ENCODE measurements at regions not wholly inside any gene's neighbourhood (a gene's known extent, or its start where the extent isn't known, plus 50 kb on each side); places are given as distances from the start of the nearest gene placed in this dataset.
"Not testable (repeated sequence)": the region's sequence is repeated elsewhere in the genome, so short reads cannot be mapped to it uniquely, and the experiment has no call there.

- peak; percentile 6 for DNase-seq
Observed at GRCh38 chr15:31606931-31607497, 280.4 kb downstream of the KLF13 start.

- DNase-seq = no peak
Observed at GRCh38 chr15:31607656-31608055, 281.0 kb downstream of the KLF13 start.

- DNase-seq = no peak
Observed at GRCh38 chr15:31609258-31609681, 282.6 kb downstream of the KLF13 start.

- DNase-seq = no peak
Observed at GRCh38 chr15:31609906-31610305, 283.3 kb downstream of the KLF13 start.

GRCh38 chr15:31615643-31616415 lies 289.2 kb downstream of the KLF13 start:
- DNase-seq = no peak

- not testable (repeated sequence) for DNase-seq
Observed at GRCh38 chr15:31623297-31623696, 296.7 kb downstream of the KLF13 start.

- DNase-seq = not testable (repeated sequence)
Observed at GRCh38 chr15:31624115-31624514, 297.5 kb downstream of the KLF13 start.

- not testable (repeated sequence) for DNase-seq
Observed at GRCh38 chr15:31635715-31636114, 309.1 kb downstream of the KLF13 start.

- DNase-seq = not testable (repeated sequence)
Observed at GRCh38 chr15:31636911-31637310, 310.3 kb downstream of the KLF13 start.

DNA sequence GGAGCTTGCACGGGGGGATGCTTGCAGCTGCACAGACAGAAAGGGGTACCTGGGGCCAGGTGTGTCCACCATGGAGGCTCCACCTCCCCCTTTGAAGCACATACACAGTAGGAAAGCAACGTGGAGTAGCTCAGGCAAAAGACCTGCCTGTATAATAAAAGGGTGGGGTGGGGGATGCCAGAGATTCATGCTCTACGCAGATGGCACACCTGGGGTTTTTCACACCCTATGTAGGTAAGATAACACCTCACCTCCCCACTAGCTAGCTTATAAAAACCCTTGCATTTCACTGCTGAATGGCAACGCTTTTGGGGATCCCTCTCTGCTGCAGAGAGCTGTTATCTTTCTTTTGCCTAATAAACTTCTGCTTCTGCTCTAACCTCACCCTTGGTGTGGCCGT lies 317.3 kb downstream of the KLF13 start:
- not testable (repeated sequence) for DNase-seq

DNA sequence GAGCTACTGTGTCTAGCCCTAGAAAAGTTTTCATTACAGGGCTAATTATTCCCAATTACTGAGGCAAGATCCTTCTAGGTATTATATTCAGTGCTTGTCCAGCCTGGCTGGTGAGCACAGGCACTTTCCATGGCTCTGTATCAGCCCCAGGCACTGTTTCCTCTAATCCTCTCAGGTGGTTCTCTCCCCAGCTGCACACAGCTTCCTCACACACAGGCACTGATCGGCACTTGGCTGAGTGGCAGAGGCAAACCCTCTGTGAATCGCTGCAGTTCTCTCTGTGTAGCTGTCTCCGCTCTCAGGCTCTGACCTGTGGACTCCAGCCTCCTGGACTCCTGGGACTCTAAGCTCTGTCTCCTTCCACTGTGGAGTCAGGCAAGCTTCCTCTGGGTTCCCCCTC lies 318.1 kb downstream of the KLF13 start:
- DNase-seq = not testable (repeated sequence)

DNA sequence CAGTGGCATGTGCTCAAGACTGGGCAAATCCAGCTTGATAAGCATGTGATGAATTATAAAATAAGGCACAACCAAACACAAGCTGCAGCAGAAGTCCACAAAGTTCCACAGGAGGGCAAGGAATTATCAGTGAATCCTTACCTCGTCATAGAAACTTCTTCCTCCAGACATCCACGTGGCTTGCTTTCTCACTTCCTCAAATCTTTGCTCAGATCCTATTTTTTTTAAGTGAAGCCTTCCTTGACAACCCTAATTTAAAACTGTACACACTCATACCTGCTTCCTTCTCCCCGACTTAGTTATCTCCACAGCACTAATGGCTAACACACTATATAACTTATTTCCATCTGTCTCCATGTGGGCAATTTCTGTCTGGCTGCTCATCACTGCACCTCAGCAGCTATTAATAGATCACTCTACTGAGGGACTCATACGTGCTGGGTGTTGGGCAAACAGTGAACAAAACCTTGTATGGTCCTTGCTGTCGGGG lies 320.7 kb downstream of the KLF13 start:
- not testable (repeated sequence) for DNase-seq

DNA sequence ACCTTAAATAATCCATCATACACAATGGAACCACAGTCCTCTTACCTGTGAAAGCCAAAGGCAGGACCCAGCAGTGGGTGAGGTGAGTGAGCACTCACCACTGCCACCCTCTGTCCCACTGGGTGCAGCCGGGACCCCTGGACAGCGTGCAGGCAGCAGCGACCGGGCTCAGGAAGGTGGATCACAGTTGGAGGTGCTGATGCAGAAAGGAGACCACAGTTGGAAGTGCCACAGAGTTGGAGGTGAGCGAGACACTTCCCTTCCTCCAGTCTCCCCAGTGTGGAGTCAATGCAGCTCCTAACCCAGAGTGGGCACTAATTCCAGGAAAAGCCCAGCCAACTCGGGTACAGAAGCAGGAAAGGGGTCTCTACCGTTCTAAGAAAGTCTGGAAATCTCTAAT lies 323.0 kb downstream of the KLF13 start:
- not testable (repeated sequence) for DNase-seq

DNA sequence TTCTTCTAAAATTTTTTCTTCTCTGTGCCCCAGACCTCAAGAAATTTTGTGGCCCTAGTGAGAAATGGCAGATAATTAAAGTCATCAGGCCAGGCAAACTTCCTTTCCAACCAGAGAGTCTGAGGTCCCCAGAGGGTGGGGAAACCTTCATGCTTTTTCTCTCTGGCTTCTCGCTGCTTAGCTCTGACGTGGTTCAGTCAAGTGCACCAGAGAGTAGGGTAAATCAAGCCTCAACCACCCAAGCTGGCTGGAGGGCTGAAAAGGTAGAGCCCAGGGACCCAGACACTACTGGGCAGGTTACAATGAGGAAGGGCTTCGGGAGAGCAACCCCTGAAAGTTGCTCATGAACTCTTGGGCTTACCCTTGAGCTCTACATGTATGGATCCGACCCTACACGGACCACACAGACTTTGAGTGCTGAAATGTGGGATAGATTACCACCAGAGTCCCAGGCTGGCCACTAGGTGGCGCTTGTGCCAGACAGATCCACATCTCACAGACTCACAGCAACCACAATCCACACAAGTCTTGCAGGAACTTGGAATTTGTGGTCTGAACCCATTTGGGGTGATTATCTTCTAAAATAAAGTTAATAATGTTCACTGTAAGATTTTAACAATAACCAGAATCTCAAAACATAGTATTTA lies 323.5 kb downstream of the KLF13 start:
- not testable (repeated sequence) for DNase-seq

- DNase-seq = not testable (repeated sequence)
Observed at GRCh38 chr15:31656915-31657314, 330.3 kb downstream of the KLF13 start.

DNA sequence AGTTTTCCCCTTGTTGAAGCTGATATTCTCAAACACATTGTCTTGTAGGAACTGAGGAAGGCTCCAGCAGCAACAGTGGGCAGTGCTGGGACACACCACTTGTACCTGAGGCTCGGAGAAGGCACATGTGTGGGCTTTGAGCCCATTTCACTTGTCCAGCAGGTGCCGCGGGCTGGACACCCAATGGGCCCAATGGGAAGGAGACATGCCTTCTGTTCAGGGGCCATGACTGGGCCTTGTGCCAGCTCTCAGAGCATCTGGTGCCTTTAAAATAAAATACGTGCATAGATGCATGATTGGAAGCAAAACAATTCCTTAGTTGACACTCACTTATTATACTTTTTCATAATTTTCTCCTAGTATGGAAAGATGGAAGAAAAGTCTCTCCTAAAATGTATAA lies 334.2 kb downstream of the KLF13 start:
- DNase-seq = no peak

DNA sequence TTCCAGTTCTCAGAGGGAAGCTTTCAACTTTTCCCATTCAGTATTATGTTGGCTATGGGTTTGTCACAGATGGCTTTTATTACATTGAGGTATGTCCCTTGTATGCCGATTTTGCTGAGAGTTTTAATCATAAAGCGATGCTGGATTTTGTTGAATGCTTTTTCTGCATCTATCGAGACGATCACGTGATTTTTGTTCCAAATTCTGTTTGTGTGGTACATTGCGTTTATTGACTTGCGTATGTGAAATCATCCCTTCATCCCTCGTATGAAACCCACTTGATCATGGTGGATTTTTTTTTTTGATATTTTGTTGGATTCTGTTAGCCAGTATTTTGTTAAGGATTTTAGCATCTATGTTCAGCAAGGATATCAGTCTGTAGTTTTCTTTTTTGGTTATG lies 339.1 kb downstream of the KLF13 start:
- DNase-seq = not testable (repeated sequence)

DNA sequence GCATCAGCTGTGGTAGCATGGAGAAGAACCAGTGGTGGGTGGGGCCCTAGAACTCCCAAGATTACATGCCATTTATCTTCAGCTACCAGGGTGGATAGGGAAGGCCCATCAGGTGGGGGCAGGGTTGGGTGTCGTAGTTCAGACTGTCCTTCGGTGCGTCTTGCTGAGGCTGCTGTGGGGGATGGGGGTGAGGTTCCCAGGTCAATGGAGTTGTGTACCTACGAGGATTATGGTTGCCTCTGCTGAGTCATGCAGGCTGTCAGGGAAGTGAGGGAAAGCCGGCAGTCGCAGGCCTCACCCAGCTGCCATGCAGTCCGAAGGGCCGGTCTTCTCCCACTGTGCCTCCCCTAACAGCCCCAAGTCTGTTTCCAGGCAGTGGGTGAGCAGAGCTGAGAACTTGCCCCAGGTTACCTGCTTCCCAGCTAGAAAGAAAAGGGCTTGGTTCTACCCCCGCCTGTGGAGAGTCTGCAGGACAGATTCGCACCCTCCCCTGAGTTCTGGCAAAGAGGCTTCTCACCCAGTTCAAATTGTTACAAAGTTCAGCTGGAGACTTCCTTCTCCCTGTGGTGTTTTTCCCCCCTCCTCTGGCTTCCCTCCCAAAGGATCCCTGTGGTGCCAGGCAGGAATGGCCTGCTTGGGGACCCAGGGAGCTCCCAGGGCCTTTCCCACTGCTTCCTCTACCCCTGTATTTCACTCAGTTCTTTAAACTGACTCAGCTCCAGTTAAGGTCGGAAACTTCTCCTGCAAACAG lies 342.7 kb downstream of the KLF13 start:
- not testable (repeated sequence) for DNase-seq

- not testable (repeated sequence) for DNase-seq
Observed at GRCh38 chr15:31673263-31673662, 346.6 kb downstream of the KLF13 start.

- DNase-seq = not testable (repeated sequence)
Observed at GRCh38 chr15:31681529-31682259, 348.6 kb upstream of the CHRNA7 start.

DNA sequence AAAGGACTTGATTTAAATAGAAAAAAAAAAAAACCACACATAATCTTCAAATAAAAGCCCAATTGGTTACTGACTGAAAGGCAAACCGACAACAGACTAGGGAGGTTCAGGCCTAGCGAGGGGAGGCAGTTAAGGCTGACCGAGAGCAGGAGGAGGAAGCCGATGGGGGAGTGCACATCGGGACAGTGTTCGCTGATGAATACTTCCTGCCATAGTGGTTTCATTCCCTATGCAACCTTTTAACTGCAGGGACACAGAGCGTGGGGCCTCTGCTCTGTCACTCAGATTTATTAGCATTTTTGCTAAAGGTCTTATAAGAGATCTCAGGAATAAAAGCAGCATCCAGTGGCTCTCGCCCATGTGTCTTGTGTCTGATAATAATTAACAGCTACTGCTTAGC lies 343.2 kb upstream of the CHRNA7 start:
- DNase-seq = not testable (repeated sequence)

GRCh38 chr15:31696509-31696908 lies 333.8 kb upstream of the CHRNA7 start:
- peak; percentile 0 for DNase-seq
